ENCODE measurements at regions not wholly inside any gene's neighbourhood (a gene's known extent, or its start where the extent isn't known, plus 50 kb on each side); places are given as distances from the start of the nearest gene placed in this dataset.
"Not testable (repeated sequence)": the region's sequence is repeated elsewhere in the genome, so short reads cannot be mapped to it uniquely, and the experiment has no call there.

DNA sequence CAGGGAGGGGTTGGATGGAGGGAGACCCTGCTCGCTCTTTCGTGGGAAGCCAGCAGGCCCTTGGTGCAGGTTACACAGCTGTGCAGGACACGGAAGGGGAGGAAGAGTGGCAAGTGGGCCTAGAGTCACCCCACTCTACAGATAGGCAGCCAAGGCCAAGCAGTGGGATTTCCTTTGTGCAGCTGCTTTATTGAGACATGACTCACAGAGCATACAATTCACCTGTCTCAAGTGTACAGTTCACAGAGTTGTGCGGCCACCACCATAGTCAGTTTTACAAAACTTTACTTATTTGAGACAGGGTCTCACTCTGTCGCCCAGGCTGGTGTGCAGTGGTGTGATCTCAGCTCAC lies 91.2 kb upstream of the CIBAR2 start:
- no peak for FAIRE-seq

DNA sequence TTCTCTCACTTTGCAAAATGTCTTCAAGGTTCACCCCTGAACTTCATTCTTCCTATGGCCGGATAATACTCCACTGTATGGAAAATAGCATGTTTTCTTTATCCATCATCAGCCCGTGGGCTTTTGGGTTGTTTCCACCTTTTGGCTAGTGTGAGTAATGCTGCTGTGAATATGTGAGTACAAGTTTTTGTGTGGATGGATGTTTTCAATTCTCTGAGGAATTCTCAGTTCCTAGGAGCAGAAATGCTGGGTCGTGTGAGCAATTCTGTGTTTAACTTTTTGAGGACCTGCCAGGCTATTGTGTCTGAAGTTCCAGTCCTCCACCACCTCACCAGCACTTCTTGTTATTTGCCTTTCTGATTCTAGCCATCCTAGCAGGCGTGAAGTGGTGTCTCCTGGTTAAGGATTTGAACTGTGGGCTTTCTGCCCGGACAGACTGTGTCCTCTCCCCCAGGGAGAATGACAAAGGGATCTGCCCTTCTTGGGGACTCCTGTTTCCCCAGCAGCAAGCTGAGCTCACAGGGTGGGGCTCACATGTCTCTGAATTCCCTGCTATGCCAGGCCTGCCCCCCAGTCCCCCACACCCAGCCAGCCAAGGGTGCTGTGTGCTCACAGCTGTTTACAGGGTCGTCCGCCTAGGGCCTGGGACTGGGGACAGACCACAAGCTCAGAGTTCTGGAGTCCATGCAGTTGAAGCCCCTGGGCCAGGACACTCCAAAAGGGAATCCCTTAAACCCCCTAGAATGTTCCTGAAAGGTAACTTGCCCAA lies 92.2 kb upstream of the CIBAR2 start:
- FAIRE-seq, result no peak

DNA sequence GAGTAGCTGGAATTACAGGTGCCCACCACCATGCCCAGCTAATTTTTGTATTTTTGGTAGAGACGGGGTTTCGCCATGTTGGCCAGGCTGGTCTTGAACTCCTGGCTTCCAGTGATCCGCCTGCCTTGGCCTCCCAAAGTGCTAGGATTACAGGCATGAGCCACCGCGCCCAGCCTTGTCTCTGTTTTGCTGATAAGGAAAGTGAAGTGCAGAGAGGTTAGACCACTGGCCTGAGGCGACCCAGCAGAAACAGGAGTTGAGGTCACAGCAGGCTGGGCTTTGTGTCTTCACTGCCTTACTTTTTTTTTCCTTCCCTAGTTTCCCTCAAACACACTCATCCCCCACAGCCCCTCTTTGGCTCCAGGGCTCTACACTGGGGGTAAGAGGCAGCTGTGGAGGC lies 93.0 kb upstream of the CIBAR2 start:
- FAIRE-seq, result not testable (repeated sequence)

DNA sequence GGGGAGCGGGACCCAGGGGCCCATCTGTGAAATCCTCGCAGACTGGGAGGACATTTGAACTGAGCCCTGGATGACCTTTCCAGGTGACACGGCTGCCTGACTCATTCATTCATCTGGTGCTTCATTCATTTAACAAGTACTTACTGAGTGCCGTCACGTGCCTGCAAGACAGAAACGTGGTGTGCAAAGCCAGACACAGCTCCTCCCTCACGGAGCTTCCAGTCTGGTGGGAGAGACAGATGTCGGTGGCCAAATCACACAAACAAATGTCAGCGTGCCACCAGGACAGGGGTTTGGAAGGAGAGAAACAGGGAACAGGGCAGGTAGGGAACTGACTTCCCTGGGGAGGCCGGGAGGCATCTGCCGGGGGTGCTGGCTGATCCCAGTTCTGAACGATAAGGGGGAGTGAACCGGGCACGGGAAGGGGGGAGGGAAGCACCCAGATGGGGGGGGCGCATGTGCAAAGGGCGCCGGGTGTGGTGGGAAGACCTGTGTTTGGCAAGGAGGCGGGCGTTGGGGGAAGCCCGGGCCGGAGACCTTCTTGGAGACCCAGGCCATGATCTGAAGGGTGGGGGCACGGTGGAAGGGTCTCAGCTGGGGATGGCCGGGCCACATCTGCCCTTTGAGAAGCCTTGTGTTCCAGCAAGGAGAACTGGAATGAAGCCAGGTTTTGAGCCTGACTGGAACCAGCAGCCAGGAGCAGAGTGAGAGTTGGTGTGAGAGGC lies 93.6 kb upstream of the CIBAR2 start:
- no peak for FAIRE-seq

DNA sequence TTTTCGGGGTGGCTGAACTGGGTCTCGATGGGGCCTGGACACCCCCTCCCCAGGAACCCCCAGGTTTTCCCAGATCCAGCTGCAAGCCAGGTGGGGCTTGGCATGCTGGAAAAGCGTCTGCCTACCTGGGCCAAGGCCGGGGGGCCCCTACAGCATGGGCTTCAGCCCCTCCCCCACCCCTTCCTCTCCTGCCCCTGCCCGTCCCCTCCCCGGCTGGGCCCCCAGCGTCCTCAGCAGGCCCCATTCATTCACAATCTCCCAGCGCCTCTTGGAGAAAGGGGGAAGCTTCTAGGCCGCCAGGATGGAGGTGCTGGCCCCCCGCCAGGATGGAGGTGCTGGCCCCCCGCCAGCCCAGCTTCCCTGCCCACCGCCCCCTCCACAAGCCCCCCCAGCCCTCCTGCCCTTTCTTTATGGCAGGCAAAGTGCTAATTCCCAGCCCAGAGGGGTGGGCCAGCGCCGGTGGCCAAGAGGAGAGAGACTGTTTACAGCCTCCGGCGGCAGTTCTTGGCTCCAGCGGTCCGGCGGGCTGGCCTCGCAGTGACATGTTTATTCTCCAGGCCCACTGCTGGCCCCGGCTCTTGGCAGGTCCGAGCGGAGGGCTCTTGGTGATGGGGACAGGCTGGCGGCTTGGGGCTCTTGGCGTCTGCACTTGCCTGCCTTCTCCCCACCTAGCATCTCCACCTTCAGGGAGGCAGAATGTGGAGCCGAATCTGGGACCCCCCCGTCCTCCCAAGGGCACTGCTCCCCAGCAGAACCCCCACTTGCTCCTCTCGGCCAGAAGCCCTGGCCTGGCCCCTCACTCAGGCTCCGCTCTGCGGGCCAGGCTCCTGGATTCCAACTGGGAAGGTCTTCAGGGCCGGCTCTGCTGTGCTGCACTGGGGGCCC lies 94.4 kb upstream of the CIBAR2 start:
- no peak for FAIRE-seq

DNA sequence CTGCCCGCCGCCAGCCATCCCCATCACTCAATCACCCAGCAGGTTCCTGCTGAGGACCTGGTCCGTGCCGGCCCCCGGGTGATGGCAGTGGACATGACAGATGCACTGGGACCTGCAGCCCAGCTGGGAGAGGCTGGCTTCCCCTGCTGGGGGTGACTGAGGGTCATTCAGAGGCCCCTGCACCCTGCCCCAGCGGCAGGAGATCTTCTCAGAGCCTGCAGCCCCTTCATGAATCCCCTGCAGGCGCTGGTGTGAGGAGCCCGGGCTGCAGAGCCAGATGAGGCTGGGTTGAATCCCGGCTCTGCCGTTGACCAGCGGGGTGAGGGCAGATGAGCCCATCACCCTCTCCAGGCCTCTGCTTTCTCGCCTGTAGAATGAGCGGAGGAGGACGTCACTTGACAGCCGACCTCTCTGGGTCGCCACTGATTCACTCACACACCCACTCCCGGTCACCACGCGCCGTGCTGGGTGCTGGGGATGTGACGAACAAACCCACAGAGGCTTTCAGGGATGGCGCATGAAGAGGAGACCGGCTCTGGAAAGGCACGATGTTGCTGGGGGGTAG lies 95.2 kb upstream of the CIBAR2 start:
- no peak for FAIRE-seq

DNA sequence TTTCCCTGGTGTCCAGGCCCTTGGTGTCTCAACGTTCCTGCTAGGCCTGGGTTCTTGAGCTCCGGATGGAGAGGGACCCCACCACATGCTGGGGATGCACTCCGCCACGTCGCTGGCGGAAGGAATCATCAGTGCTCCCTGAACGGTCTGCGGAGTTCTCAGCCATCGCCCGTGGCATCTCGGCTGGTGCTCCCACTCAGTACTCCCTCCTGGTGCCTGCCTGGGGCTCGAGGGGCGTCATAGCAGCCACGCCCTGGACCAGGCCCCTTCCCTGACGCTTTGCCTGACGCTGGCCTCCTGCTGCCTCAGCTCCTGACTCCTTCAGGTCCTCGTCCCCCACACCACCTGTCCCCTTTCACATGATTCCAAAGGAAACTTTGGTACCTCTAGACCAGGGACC lies 95.9 kb upstream of the CIBAR2 start:
- no peak for FAIRE-seq

DNA sequence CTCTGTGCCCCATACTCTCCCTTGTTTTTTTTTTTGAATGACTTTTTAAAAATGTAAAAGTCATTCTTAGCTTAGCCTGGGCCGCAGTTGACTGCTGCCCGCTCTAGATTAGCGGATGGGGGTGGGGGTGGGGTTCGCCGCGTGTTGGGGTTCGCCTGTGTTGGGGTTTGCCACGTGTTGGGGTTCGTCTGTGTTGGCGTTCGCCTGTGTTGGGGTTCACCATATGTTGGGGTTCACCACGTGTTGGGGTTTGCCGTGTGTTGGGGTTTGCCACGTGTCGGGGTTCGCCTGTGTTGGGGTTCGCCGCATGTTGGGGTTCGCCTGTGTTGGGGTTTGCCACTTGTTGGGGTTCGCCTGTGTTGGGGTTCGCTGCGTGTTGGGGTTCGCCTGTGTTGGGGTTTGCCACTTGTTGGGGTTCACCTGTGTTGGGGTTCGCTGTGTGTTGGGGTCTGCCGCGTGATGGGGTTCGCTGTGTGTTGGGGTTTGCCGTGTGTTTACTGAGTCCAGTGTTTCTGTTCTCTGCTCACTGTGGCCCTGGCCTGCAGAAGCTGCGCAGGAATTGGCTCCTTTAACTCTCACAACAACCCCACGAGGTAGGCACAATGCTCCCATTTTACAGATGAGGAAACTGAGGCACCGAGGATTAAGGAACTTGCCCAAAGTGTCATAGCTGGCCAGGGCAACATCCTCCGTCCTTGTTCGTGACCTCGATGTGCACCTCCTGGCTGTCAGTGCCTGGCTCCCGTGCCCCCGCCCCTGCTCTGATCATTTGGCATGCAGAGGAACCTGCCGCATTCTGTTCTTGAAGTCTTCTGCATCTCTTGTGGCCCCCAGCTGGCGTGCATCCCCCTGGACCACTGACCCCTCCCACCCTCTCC lies 96.6 kb upstream of the CIBAR2 start:
- FAIRE-seq, result no peak

DNA sequence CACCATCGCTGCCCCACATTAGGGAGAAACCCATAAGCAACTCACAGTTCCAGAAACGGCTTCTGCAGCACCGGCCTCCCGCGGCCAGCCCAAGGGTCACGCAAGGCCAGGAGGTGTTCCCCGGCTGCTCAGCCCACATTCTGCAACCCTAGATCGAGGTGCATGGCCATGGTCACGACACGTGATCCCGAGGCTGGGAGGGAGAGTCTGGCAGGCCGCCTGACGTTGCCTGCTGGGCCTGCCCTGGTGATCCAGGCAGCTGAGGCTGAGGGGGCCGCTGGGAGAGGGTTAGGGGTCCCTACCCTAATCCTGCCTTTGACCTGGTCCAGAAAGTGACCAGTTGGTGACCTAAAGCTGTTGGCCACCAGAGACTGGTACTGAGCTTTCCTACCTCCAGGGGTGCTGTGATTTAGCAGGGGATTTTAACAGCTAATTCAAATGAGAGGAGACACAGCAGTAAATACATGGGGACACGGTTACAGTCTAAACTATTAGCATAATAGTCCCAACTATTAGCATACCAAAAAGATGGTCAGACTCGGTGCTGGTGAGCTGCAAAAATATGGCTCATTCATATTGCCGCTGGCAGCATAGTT lies 97.4 kb upstream of the CIBAR2 start:
- FAIRE-seq, result no peak

DNA sequence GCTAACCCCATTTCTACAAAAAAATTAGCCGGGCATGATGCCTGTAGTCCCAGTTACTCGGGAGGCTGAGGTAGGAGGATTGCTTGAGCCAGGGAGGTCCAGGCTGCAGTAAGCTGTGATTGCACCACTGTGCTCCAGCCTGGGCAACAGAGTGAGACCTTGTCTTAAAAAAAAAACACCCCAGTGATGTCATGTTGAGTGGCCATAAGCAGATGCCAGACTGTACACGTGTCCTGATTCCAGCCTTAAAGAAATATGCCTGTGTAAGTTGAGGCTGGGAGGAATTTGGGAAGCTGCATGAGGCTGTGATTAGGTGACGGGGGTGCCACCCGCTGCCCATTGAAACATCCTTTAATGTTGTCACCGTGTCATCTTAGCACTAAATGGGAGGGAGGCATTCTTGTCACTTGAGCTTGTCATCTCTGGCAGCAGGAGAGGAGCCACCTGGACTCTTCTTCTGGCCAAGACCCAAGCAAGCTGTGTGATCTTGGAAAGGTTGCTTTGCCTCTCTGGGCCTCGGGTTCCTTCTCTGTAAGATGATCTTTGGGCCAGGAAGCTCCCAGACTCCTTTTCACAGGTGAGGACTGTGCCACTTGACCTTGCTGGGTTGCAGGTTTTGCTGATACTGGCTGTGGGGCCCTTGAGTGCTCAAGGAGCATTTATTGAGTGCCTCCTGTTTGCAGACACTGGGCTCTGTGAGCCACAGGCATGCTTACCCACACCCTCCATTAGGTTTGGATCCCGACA lies 98.3 kb upstream of the CIBAR2 start:
- FAIRE-seq, result no peak

DNA sequence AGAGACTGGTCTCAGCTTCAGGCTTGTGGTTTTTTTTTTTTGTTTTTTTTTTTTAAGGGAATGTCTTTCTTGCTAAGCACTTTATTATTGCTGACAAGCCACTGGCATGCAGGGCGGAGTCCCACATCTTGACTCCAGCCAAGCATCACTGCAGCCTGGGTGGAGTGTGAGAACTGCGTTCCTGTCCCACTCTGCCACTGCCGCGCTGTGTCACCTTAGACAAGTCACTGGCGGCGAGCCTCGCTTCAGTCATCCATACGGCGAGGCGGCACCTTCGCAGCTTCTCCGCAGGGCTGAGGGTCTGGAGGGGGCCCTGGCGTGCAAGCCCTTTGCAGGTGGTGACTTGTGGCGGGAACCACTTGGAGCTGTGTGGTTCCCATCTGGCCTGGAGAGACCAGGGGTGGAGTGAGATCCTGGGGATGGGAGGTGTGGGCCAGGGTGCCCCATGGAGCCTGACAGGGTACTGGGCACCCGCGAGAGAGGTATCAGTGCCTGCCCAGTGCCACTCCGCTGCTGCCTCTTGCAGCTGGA lies 99.1 kb upstream of the CIBAR2 start:
- no peak for FAIRE-seq

DNA sequence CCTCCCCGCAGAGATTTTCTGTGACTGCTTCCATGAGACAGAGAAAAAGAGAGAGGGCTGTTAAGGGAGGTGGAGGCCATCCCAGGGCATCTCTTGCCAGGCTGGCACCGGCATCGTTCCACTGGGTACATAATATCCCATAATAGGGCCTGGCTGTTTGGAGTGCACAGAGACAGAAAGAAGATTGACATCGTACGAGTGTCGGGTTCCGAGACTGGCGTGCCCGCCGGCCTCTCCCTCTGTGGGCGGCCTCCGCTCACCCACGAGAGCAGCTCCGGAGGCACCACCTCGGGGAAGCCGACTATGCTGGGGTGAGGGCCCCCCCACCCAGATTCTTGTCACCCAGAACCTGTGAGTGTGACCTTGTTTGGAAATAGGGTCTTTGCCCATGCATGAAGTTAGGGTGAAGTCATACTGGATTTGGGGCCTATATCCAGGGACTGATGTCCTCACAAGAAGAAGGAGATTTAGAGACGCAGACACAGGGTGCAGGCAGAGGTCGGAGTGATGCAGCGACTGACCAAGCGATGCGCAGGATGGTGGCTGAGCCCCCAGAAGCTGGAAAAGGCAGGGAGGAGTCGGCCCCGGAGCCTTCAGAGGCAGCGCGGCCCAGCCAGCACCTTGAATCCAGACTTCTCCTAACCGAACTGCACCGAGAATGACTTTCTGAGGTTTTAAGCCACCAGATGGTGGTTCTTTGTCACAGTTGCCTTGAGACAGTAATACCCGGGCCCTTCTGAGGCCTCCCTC lies 101.8 kb upstream of the CIBAR2 start:
- no peak for FAIRE-seq

DNA sequence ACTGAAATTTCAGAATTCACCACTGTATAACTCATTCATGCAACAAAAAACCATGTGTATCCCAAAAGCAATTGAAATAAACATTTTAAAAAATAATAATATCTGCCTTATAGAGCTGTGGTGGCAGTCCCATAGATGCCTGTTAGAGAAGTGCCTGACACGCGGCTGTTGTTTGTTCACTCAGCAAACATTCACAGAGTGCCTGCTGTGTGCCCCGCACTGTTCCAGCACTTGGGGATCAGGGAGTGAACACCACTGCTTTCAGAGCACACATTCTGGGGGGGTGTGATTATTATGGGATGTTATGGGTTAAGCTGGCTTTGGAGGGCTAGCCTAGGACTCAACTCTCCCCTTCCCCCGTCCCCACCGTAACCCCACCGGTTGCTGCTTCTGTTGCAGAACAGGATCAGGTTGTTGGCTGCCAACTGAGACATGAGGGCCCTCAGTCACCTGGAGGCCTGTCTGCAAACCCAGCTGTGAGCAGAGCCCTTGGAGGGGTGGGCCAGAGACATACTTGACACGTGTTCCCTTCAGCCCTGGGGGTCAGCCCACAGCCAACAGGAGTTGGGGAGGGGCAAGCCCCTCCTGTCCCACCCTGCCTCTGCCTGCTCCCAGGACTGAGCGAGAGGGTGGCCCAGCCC lies 103.3 kb upstream of the CIBAR2 start:
- no peak for FAIRE-seq

DNA sequence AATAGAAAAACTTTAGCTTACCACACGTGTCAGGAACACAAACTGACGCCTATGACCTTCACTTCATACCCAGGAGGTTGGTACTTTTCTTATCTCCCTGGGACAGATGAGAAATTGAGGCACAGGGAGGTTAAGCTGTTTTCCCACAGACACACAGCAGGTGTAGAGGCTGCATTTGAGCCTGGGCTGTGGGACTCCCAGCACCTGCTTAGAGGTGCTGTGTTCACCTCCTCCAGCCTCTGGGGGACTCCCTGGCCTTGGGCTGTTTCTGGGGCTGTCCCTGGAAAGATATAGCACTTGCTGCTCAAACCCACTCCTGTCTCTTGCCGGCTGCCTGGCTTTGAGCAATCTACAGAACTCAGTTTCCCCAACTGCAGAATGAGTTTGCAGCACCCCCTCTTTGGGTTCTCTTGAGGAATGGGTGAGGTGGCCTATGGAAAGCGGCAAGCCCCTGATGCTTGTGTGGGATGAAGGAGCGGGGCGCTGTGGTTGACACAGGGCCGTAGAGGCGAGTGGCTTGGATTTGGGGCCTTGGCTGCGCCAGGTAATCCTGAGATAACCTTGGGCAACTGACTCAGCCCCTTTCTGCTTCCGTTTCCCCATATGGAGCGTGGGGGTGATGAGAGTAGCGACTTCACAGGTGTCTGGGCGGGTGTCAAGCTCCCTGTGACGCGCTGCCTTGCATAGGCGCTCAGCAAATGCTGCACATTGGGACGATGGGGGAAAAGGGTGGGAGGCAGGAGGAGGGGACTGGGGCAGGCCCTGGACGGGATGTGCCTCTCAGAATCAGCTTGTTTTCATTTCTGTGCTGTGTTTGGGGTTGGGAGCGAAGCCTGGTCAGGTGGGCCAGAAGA lies 104.5 kb upstream of the CIBAR2 start:
- no peak for FAIRE-seq

DNA sequence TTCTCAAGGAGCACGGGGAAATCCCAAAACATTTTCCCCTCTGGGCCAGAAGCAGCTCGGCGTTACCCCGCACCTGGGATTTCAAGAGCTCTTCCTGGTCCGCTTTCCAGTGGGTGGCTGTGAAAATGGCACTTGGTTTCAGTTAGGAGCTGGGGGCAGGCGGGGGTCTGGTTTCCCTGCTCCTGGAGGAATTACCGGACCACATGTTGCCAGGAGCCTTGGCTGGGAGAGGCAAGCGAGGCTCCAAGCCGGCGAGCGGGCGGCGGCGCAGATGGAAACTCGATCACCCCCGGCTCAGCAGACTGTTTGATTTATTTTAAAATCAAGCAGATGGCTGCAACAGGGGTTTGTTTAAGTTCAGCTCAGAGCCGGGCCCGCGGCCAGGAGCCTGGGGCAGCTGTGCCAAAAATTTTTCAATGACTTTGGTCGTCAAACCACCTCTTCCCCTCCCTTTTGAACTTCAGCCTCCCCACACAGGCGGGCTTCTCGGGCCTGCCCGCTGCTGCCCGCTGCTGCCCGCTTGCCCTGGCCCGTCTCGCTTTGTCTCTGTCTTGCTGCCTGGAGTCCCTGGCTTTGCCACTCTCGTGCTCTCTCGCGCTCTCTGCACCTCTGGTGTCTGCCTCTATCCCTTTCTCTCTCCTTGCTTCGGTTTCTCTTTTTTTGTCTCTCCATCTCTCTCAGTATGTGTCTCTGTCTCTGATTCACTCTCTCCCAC lies 108.0 kb upstream of the CIBAR2 start:
- peak; percentile 17 for FAIRE-seq

DNA sequence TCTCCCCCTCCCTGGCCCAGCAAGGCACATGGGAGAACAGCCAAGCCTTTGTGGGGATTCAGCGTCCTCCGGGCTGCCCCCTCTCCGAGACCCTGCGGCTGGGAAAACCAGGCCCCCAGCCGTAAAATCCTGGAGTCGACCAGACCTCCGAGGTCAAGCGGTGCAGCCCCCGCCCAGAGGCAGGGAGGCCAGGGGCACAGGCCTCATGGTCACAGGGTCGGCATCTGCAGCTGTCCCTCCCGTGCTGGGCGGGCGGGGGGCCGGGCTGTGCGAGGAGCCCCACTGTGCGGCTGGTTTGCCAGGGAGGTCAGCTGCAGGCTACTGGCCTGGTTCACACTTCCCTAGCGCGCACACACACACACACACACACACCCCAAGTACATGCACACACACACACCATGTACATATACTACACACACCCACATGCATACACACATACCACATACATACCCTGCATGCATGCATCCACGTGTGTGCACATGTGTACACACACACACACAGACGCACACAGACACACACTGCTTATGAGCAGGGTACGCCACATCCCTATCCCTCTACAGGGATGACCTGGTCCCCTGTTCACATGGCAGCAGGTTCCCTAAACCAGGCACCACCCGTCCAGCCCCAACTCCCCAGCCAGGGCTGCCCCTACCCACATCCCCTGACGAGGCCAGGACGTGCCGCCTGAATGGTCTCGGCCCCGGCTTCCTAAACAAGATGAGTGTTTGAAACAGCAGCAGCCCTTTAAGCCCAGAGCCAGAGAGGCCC lies 108.9 kb upstream of the CIBAR2 start:
- no peak for FAIRE-seq

DNA sequence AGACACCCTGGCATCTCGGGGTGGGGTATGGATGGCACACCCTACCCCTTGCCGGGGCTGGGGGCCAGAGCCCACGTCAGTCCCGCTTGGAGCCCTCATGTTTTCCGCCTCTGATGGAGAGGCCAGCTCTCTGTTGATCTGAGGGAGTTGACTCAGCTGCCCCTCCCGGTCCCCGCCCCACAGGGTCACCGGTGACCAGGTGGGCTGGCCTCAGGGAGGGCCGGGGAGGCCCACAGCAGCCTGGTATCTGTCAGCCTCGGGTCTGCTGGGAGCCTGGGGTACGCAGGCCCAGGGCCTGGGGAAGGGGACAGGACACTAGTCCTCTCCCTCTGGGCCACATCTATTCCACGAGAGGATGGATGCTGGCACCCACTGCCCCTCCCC lies 109.5 kb upstream of the CIBAR2 start:
- FAIRE-seq, result no peak

All from islet of Langerhans (tissue), 1 donor.